Astrocyte (in vitro differentiated cells and primary cell): ENCODE measurements at regions not wholly inside any gene's neighbourhood (a gene's known extent, or its start where the extent isn't known, plus 50 kb on each side); places are given as distances from the start of the nearest gene placed in this dataset.

Source experiments
- DNase-seq: peaks from one replicate; pipeline ENCODE4 v3.0.0-alpha.2; 2010; ENCODE audit warnings: low read depth
- FAIRE-seq: peaks from 2 replicates; lab custom pipeline; 2011; peaks lifted over from hg19 to GRCh38; lab: Jason Lieb, UNC
- H2AFZ ChIP-seq: 2 replicates; pipeline ENCODE4 v1.6.0; 2012; ENCODE audit warnings: low read depth, low read length, inconsistent platforms
- H3K27ac ChIP-seq: 2 replicates; pipeline ENCODE4 v1.5.1; 2011; ENCODE audit warnings: low read depth, low read length, inconsistent platforms
- H3K27me3 ChIP-seq: 2 replicates; pipeline ENCODE4 v1.6.0; 2011; ENCODE audit warnings: low read length, inconsistent platforms; ENCODE audit not compliant: insufficient read depth
- H3K36me3 ChIP-seq: 2 replicates; pipeline ENCODE4 v1.5.1; 2011; ENCODE audit warnings: low read length, inconsistent platforms; ENCODE audit not compliant: insufficient read depth
- H3K4me1 ChIP-seq: 2 replicates; pipeline ENCODE4 v1.5.1; 2011; ENCODE audit warnings: low read length, inconsistent platforms; ENCODE audit not compliant: insufficient read depth
- H3K4me2 ChIP-seq: 2 replicates; pipeline ENCODE4 v1.6.0; 2012; ENCODE audit warnings: low read length, inconsistent platforms
- H3K4me3 ChIP-seq: 2 replicates; pipeline ENCODE4 v1.5.1; 2011; ENCODE audit warnings: low read depth, mild to moderate bottlenecking, low read length, inconsistent platforms; ENCODE audit not compliant: insufficient read depth
- H3K79me2 ChIP-seq: 2 replicates; pipeline ENCODE4 v1.6.0; 2012; ENCODE audit warnings: mild to moderate bottlenecking, low read length, inconsistent platforms; ENCODE audit not compliant: insufficient read depth
- H3K9ac ChIP-seq: 2 replicates; pipeline ENCODE4 v1.6.0; 2012; ENCODE audit warnings: mild to moderate bottlenecking, low read length, inconsistent platforms
- H3K9me3 ChIP-seq: 2 replicates; pipeline ENCODE4 v1.5.1; 2012; ENCODE audit warnings: low read depth, mild to moderate bottlenecking, low read length, inconsistent platforms; ENCODE audit not compliant: insufficient read depth
- H4K20me1 ChIP-seq: 2 replicates; pipeline ENCODE4 v1.6.0; 2012; ENCODE audit warnings: low read length, inconsistent platforms; ENCODE audit not compliant: insufficient read depth
- H3K27ac Mint-ChIP-seq: one replicate; pipeline ENCODE4 v1.8.0; 2021; ENCODE audit warnings: mild to moderate bottlenecking, mixed read lengths; ENCODE audit not compliant: unreplicated experiment
- H3K27me3 Mint-ChIP-seq: one replicate; pipeline ENCODE4 v1.8.0; 2021; ENCODE audit warnings: low read depth, mixed read lengths; ENCODE audit not compliant: unreplicated experiment
- H3K36me3 Mint-ChIP-seq: one replicate; pipeline ENCODE4 v1.8.0; 2021; ENCODE audit warnings: low read depth, mixed read lengths; ENCODE audit not compliant: unreplicated experiment
- H3K4me1 Mint-ChIP-seq: one replicate; pipeline ENCODE4 v1.8.0; 2021; ENCODE audit warnings: low read depth, mixed read lengths; ENCODE audit not compliant: unreplicated experiment
- H3K4me3 Mint-ChIP-seq: one replicate; pipeline ENCODE4 v1.8.0; 2021; ENCODE audit warnings: mild to moderate bottlenecking, moderate library complexity, mixed read lengths; ENCODE audit not compliant: unreplicated experiment
- H3K9me3 Mint-ChIP-seq: one replicate; pipeline ENCODE4 v1.8.0; 2021; ENCODE audit warnings: mild to moderate bottlenecking, mixed read lengths; ENCODE audit not compliant: unreplicated experiment
- CTCF ChIP-seq: IDR thresholded peaks from 2 replicates; pipeline ENCODE4 v1.5.1; 2011; ENCODE audit warnings: low read depth, mild to moderate bottlenecking, inconsistent platforms, low read length, moderate library complexity; ENCODE audit not compliant: insufficient read depth
- EZH2 ChIP-seq: IDR thresholded peaks from 2 replicates; pipeline ENCODE4 v1.6.1; 2012; ENCODE audit warnings: mild to moderate bottlenecking, low read length, inconsistent platforms; ENCODE audit not compliant: insufficient read depth

GRCh38 chr6:7048894-7049293, 58.9 kb upstream of the RREB1 start:
- H3K9ac ChIP-seq, result no peak overlapping the region
- FAIRE-seq (no peak), DNase-seq (no peak)
- H2AFZ ChIP-seq, result no peak overlapping the region
- no peaks in the 10 kb centered on the region for H3K36me3 ChIP-seq
- H3K79me2 ChIP-seq, result no peaks in the 10 kb centered on the region
- no peaks in the 10 kb centered on the region for H3K9me3 ChIP-seq
- Mint-ChIP-seq H3K4me3 (no peak overlapping the region), H3K4me1 (peaks cover 13% of the 10 kb centered on the region), H3K9me3 (no peaks in the 10 kb centered on the region), H3K27me3 (no peaks in the 10 kb centered on the region), H3K36me3 (no peaks in the 10 kb centered on the region), H3K27ac (no peak overlapping the region)
- H3K27ac ChIP-seq, result no peak overlapping the region
- H3K4me2 ChIP-seq, result no peak overlapping the region
- TF ChIP-seq EZH2, result no peak
- TF ChIP-seq CTCF, result no peak
- no peaks in the 10 kb centered on the region for H4K20me1 ChIP-seq
- H3K4me1 ChIP-seq, result peaks cover 21% of the 10 kb centered on the region
- H3K4me3 ChIP-seq, result no peak overlapping the region
- no peaks in the 10 kb centered on the region for H3K27me3 ChIP-seq

GRCh38 chr6:7050004-7050403, 57.8 kb upstream of the RREB1 start:
- Mint-ChIP-seq H3K9me3 (no peaks in the 10 kb centered on the region), H3K36me3 (no peaks in the 10 kb centered on the region), H3K4me3 (no peak overlapping the region), H3K27ac (peak overlapping the region; percentile 38), H3K4me1 (peaks cover 13% of the 10 kb centered on the region), H3K27me3 (no peaks in the 10 kb centered on the region)
- Histone ChIP-seq H3K27me3 (no peaks in the 10 kb centered on the region), H3K4me3 (no peak overlapping the region), H3K79me2 (no peaks in the 10 kb centered on the region), H4K20me1 (no peaks in the 10 kb centered on the region), H2AFZ (no peak overlapping the region), H3K9ac (no peak overlapping the region), H3K4me2 (no peak overlapping the region), H3K9me3 (no peaks in the 10 kb centered on the region), H3K4me1 (peaks cover 21% of the 10 kb centered on the region), H3K36me3 (no peaks in the 10 kb centered on the region), H3K27ac (no peak overlapping the region)
- TF ChIP-seq EZH2, result no peak
- FAIRE-seq (no peak), DNase-seq (no peak)

GRCh38 chr6:7050872-7051779, 56.6 kb upstream of the RREB1 start:
- H3K27me3 Mint-ChIP-seq, result no peaks in the 10 kb centered on the region
- Histone ChIP-seq H4K20me1 (no peaks in the 10 kb centered on the region), H2AFZ (peak overlapping the region; percentile 83), H3K27me3 (no peaks in the 10 kb centered on the region), H3K4me3 (peak overlapping the region; percentile 59), H3K79me2 (no peaks in the 10 kb centered on the region), H3K36me3 (no peaks in the 10 kb centered on the region), H3K4me2 (peak overlapping the region; percentile 94), H3K27ac (peak overlapping the region; percentile 86), H3K9ac (peak overlapping the region; percentile 72), H3K9me3 (no peaks in the 10 kb centered on the region), H3K4me1 (peaks cover 21% of the 10 kb centered on the region)
- H3K4me1 Mint-ChIP-seq, result peaks cover 13% of the 10 kb centered on the region
- peak overlapping the region; percentile 74 for H3K4me3 Mint-ChIP-seq
- FAIRE-seq (no peak), DNase-seq (peak; percentile 89)
- TF ChIP-seq CTCF (no peak), EZH2 (no peak)
- H3K27ac Mint-ChIP-seq, result peak overlapping the region; percentile 93
- H3K9me3 Mint-ChIP-seq, result no peaks in the 10 kb centered on the region
- no peaks in the 10 kb centered on the region for H3K36me3 Mint-ChIP-seq
